Psoas muscle (tissue), 7 donors: ENCODE measurements at regions not wholly inside any gene's neighbourhood (a gene's known extent, or its start where the extent isn't known, plus 50 kb on each side); places are given as distances from the start of the nearest gene placed in this dataset.

Source experiments
- ATAC-seq, 4 donors: fragments of 200-7000 bp; cut with Tn5 transposase; one replicate each; pipeline ENCODE4 v1.9.1; 2020; ENCODE audit warnings: moderate library complexity in 3 of 4, mild to moderate bottlenecking in 2 of 4
- DNase-seq, 2 donors: peaks; one replicate each; pipeline ENCODE4 v3.0.0-alpha.2; 2020
- H3K27ac ChIP-seq: fragments of 200-600 bp; one replicate; pipeline ENCODE4 v1.8.0; 2022
- H3K27me3 ChIP-seq, 3 donors: fragments of 200-600 bp in 1 of 3; one replicate each; pipeline versions ENCODE4 v1.6.1 to v1.8.0; 2013 to 2022; ENCODE audit warnings: low read length in 2 of 3, mild to moderate bottlenecking in 2 of 3, moderate library complexity in 1 of 3; ENCODE audit not compliant: insufficient read depth in 3 of 3
- H3K36me3 ChIP-seq, 2 donors: fragments of 200-600 bp in 1 of 2; one replicate each; pipeline versions ENCODE4 v1.6.1 to v1.8.0; 2013 to 2022; ENCODE audit warnings: low read depth in 1 of 2, mild to moderate bottlenecking in 1 of 2, moderate library complexity in 1 of 2; ENCODE audit not compliant: insufficient read depth in 1 of 2
- H3K4me1 ChIP-seq: fragments of 200-600 bp; one replicate; pipeline ENCODE4 v1.8.0; 2022
- H3K4me3 ChIP-seq: fragments of 200-600 bp; one replicate; pipeline ENCODE4 v1.8.0; 2022; ENCODE audit warnings: mild to moderate bottlenecking
- H3K9me3 ChIP-seq: fragments of 200-600 bp; one replicate; pipeline ENCODE4 v1.8.0; 2022
- CTCF ChIP-seq: fragments of 200-600 bp; IDR thresholded peaks from one replicate; pipeline ENCODE4 v1.8.0; 2022; ENCODE audit warnings: antibody characterized with exemption
- WGBS, 3 donors: extraction: QIAGEN DNeasy Blood & Tissue Kit; methylation state at CpG; one replicate each; pipeline versions ENCODE4 v1.1.6 to v1.1.7; 2013; 5-methylcytosine and 5-hydroxymethylcytosine counted together
- intact Hi-C, 2 donors: fragments of 100-400 bp; cut with DNase I; formaldehyde crosslinking; loops; one replicate each; pipeline versions ENCODE4 v1.11.0 to v1.14.2; 2022
- donor health status: healthy with polysubstance abuse.
- donor health status: DM: no; HTN: no; CAD: no; lungs with moderate emphysema.
- donor health status: Bipolar disorder and iron deficiency.
- donor health status: healthy.
- donor health status: DM: yes; HTN: yes; CAD: no.
- donor health status: DM: no; HTN: no; CAD: no.
- donor health status: DM: yes; HTN: yes; CAD: no.

- no peak for TF ChIP-seq CTCF
- H3K4me3 ChIP-seq, result no peak overlapping the region
- ATAC-seq, result no peak
- no peak for DNase-seq
- H3K36me3 ChIP-seq, result no peaks in the 10 kb centered on the region
- no peaks in the 10 kb centered on the region for H3K27me3 ChIP-seq
- H3K27ac ChIP-seq, result no peak overlapping the region
- intact Hi-C loops, result no loop called here
- no peaks in the 10 kb centered on the region for H3K9me3 ChIP-seq
- WGBS, 3 donors, result 87 to 93% (median 91%) methylated on average over 3 of the region's 3 CpGs
- no peaks in the 10 kb centered on the region for H3K4me1 ChIP-seq
These were observed 114.9 kb upstream of the TMEM45B start for GRCh38 chr11:129700701-129701100.

GRCh38 chr11:129701706-129702105, 113.9 kb upstream of the TMEM45B start:
- Histone ChIP-seq H3K27me3 (no peaks in the 10 kb centered on the region), H3K9me3 (no peaks in the 10 kb centered on the region), H3K36me3 (no peaks in the 10 kb centered on the region), H3K4me3 (no peak overlapping the region), H3K4me1 (no peaks in the 10 kb centered on the region), H3K27ac (no peak overlapping the region)
- intact Hi-C loops, result no loop called here
- WGBS, 3 donors, result 88 to 89% (median 89%) methylated on average over 6 of the region's 6 CpGs
- no peak for DNase-seq
- TF ChIP-seq CTCF, result no peak
- no peak for ATAC-seq

GRCh38 chr11:129702410-129703398, 112.9 kb upstream of the TMEM45B start:
- Histone ChIP-seq H3K4me1 (no peaks in the 10 kb centered on the region), H3K4me3 (no peak overlapping the region), H3K27ac (no peak overlapping the region), H3K27me3 (no peaks in the 10 kb centered on the region), H3K36me3 (no peaks in the 10 kb centered on the region), H3K9me3 (no peaks in the 10 kb centered on the region)
- DNase-seq (no peak), ATAC-seq (no peak)
- 71 to 81% (median 71%) methylated on average over 14 of the region's 14 CpGs for WGBS, 3 donors
- no peak for TF ChIP-seq CTCF
- intact Hi-C loops, result no loop called here

- H3K4me3 ChIP-seq, result no peak overlapping the region
- 18 to 35% (median 22%) methylated on average over 6 of the region's 6 CpGs for WGBS, 3 donors
- intact Hi-C loops, result no loop called here
- no peaks in the 10 kb centered on the region for H3K4me1 ChIP-seq
- ATAC-seq (peak in 1 of 4 donors; percentile 54), DNase-seq (no peak)
- H3K27ac ChIP-seq, result no peak overlapping the region
- H3K9me3 ChIP-seq, result no peaks in the 10 kb centered on the region
- H3K27me3 ChIP-seq, result no peaks in the 10 kb centered on the region
- H3K36me3 ChIP-seq, result no peaks in the 10 kb centered on the region
- no peak for TF ChIP-seq CTCF
These were observed 111.8 kb upstream of the TMEM45B start for GRCh38 chr11:129703846-129704245.
